OCI-LY3 (cell line): ENCODE measurements at regions not wholly inside any gene's neighbourhood (a gene's known extent, or its start where the extent isn't known, plus 50 kb on each side); places are given as distances from the start of the nearest gene placed in this dataset.

Source experiments
- EZH2phosphoT487 ChIP-seq: fragments of 200-600 bp; shearing (Covaris generic); IDR thresholded peaks from 2 replicates; pipeline ENCODE4 v1.6.1; 2018; ENCODE audit warnings: antibody characterized with exemption, mixed run types, low read depth
- TF ChIP-seq, protein P1 (sequence below): fragments of 200-600, 300-600 bp; sonication (generic); IDR thresholded peaks from 2 replicates; pipeline ENCODE4 v1.5.1; 2014; ENCODE audit warnings: antibody characterized with exemption, low read length, low read depth

DNA sequence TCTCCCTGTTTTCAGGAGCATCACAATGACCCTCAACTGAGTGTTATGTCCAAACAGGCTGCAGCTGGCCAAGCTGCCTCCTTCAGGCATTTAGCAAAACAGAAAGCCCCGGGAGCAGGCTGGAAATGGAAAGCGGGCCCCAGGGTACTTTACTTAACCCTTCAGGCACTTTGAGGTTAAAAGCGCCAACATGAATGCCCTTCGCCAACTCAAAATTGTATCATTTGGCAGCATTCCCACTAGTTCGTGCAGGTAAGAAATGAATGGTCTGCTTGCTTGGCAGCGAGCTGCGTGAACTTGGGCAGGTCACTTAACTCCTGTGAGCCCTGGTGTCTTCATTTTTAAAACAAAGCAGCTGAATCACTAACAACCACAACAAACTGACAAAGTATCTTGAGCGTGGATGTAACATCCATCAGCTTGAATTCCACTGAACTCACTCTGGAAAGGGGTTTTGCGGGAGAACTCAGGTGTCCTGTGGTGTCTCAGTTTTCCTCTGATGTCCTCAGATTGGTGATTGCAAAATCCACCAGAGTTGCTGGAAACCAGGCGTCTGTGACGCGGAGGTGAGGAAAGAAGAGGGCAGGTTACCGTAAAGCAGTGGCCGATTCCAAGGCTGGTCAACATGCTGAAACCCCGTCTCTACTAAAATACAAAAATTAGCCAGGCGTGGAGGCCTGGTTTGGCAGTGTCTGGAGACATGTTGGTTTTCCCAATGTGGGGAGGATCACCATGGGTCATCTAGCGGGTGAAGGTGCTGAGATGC is 118.8 kb upstream of the ZNF217 start:
- TF ChIP-seq, protein P1, sequence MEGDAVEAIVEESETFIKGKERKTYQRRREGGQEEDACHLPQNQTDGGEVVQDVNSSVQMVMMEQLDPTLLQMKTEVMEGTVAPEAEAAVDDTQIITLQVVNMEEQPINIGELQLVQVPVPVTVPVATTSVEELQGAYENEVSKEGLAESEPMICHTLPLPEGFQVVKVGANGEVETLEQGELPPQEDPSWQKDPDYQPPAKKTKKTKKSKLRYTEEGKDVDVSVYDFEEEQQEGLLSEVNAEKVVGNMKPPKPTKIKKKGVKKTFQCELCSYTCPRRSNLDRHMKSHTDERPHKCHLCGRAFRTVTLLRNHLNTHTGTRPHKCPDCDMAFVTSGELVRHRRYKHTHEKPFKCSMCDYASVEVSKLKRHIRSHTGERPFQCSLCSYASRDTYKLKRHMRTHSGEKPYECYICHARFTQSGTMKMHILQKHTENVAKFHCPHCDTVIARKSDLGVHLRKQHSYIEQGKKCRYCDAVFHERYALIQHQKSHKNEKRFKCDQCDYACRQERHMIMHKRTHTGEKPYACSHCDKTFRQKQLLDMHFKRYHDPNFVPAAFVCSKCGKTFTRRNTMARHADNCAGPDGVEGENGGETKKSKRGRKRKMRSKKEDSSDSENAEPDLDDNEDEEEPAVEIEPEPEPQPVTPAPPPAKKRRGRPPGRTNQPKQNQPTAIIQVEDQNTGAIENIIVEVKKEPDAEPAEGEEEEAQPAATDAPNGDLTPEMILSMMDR: no peak
- TF ChIP-seq EZH2phosphoT487: no peak
